ENCODE measurements at regions not wholly inside any gene's neighbourhood (a gene's known extent, or its start where the extent isn't known, plus 50 kb on each side); places are given as distances from the start of the nearest gene placed in this dataset.
"Not testable (repeated sequence)": the region's sequence is repeated elsewhere in the genome, so short reads cannot be mapped to it uniquely, and the experiment has no call there.

- ATAC-seq; intact Hi-C loops (cut with DNase I, micrococcal nuclease); DNase-seq: not testable (repeated sequence)
Observed at GRCh38 chr4:3939954-3940591, 173.9 kb downstream of the ADRA2C start.

DNA sequence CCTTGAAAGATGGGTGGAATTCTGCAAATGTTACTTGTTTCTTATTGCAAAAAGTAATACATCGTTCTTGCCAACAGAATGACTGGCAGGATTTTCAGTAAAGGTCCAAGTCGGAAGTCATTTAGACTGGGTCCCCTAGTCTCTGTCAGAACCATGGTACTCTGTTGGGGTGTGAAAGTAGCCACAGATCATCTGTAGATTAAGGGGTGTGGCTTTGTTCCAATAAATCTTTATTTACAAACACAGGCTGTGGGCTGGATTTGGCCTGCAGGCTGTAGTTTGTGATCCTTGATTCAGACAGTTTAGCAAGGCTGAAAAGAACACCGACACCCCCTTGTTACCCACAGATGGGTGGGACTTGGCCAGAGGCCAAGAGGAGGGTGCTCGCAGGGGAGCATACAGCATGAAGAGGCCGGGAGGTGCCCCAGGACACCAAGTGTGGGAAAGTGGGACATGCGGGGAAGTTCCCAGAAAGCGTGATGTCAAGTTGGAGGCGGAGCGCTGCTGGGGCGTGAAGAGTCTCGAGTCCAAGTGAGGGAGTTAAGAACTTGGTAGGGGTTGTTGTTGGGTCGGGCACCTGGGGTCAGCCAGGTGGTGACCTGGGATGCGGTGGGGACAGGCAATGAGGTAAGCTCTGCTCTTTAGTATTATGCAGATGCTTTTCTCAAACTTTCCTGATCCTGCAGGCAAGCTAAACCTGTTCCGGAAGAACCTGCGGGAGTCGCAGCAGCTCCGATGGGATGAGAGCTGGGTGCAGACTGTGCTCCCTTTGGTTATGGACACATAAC is 175.7 kb downstream of the ADRA2C start:
- DNase-seq; ATAC-seq; intact Hi-C loops (cut with DNase I, micrococcal nuclease): not testable (repeated sequence)

GRCh38 chr4:3942569-3942971 is 176.4 kb downstream of the ADRA2C start:
- peak in 1 of 2 donors; percentile 48 for DNase-seq
- ATAC-seq; intact Hi-C loops (cut with DNase I, micrococcal nuclease): not testable (repeated sequence)

- DNase-seq; ATAC-seq; intact Hi-C loops (cut with DNase I, micrococcal nuclease): not testable (repeated sequence)
Observed at GRCh38 chr4:3943051-3943450, 176.9 kb downstream of the ADRA2C start.

DNA sequence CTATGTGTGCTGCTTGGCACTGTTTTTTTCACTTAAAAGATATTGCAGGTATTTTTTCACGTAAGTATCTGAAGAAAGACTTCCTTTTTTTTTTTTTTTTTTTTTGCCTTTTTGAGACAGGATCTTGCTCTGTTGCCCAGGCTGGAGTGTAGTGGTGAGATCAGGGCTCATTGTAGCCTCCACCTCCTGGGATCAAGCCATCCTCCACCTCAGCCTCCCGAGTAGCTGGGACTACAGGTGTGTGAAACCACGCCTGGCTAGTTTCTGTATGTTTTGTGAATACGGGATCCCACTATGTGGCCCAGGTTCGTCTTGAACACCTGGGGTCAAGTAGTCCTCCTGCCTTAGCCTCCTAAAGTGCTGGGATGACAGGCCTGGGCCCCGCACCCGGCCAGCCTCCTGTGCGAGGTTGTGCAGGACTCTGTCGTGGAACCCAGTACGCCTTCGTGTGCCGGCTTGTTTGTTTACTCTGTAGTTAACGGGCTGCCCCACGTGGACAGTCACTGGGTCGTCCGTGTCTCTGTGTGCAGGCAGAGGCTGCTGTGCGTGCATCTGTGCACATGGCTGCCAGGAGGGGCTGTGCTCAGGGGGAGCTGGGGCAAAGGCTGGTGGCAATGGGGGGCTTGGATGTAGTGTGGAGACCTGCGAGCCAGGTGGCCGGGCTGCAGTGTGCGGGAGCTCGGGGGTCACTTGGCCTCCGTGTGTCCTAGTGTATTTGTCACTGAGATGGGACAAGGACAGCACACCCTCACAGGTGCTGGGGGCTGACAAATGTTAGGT is 179.5 kb downstream of the ADRA2C start:
- no peak for ATAC-seq
- intact Hi-C loops (cut with DNase I, micrococcal nuclease) = no loop called here
- no peak for DNase-seq

GRCh38 chr4:3946553-3946952 is 180.4 kb downstream of the ADRA2C start:
- intact Hi-C loops (cut with DNase I, micrococcal nuclease); DNase-seq; ATAC-seq: not testable (repeated sequence)

DNA sequence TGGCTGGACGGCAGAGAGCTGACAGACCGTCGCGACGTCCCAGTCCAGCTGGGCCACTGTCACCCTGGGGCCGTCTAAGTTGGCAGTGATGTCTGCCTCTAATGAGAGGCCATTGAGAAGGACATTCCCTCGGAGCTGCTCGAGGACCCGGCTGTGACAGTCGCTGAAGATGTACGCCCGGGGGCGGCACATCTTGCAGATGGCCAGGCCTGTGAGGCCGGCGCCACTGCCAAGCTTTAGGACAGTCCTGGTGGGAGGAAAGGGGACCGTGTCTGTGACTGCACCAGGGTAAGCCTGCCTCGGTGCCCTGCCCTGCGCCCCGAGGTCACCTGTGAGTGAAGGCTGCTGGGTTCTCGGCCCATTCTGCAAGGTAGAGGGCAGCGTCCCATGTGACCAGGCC is 181.6 kb downstream of the ADRA2C start:
- DNase-seq; ATAC-seq; intact Hi-C loops (cut with DNase I, micrococcal nuclease): not testable (repeated sequence)

DNA sequence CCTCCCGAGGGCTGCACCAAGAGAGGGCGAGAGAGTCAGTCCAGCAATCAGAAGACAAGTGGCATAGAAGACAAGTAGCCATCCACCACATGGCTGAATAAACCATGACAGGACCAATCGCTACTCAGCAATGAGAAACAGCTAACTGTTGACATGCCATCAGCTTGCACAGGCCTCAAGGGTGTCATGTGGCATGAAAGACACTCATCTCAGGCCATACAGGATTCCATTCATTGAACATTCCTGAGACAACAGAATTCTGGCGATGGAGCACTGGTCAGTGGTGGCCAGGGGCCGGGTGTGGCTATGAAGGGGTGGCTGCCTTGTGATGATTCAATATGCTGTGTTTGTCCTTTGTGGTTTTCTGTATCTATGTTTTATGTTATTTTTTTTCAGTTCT is 182.0 kb downstream of the ADRA2C start:
- intact Hi-C loops (cut with DNase I, micrococcal nuclease); DNase-seq; ATAC-seq: not testable (repeated sequence)

- ATAC-seq; intact Hi-C loops (cut with DNase I, micrococcal nuclease): not testable (repeated sequence)
- DNase-seq = peak in 1 of 2 donors; percentile 47
Observed at GRCh38 chr4:3949916-3950315, 183.7 kb downstream of the ADRA2C start.

DNA sequence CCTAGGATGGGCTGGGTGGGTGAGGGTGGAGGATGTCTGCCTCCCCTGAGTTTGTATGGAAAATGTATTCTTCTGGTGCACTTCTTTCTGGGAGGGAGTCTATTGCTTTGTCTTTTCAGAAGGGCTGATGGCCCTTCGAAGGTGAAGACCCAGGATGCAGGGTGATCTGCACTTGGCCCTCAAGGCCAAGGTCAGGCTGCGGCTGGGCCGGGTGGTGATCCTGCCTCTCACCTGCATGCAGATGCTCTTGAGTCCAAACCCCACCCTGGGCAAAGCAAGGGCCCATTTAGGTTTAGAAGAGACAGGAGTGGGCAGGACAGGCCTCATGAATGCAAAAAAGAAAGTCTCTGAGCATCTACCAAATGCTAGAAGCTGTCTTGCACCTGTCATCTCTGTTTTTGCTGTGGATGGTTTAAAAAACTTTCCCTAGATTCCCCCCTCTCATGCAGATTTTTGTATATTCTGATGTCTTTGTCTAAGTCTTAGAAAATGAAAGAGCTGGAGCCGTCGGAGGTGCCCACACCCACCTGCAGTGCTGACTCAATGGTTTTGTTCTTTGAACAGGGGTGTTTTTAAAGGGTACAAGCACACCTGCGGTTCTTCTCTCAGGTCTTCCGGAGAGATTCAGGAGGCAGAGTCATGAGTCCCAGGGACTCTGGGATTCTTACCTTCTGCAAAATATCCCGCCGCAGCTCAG is 186.4 kb downstream of the ADRA2C start:
- ATAC-seq; intact Hi-C loops (cut with DNase I, micrococcal nuclease); DNase-seq: not testable (repeated sequence)

- ATAC-seq; intact Hi-C loops (cut with DNase I, micrococcal nuclease); DNase-seq: not testable (repeated sequence)
Observed at GRCh38 chr4:3953140-3953489, 186.9 kb downstream of the ADRA2C start.

GRCh38 chr4:3954540-3955320 is 188.5 kb downstream of the ADRA2C start:
- intact Hi-C loops (cut with DNase I, micrococcal nuclease); ATAC-seq: not testable (repeated sequence)
- DNase-seq = peak; percentile 58 to 81

- intact Hi-C loops (cut with DNase I, micrococcal nuclease) = not testable (repeated sequence)
- ATAC-seq = peak; percentile 100
- DNase-seq = peak; percentile 100
Observed at GRCh38 chr4:3955321-3956164, 189.4 kb downstream of the ADRA2C start.

DNA sequence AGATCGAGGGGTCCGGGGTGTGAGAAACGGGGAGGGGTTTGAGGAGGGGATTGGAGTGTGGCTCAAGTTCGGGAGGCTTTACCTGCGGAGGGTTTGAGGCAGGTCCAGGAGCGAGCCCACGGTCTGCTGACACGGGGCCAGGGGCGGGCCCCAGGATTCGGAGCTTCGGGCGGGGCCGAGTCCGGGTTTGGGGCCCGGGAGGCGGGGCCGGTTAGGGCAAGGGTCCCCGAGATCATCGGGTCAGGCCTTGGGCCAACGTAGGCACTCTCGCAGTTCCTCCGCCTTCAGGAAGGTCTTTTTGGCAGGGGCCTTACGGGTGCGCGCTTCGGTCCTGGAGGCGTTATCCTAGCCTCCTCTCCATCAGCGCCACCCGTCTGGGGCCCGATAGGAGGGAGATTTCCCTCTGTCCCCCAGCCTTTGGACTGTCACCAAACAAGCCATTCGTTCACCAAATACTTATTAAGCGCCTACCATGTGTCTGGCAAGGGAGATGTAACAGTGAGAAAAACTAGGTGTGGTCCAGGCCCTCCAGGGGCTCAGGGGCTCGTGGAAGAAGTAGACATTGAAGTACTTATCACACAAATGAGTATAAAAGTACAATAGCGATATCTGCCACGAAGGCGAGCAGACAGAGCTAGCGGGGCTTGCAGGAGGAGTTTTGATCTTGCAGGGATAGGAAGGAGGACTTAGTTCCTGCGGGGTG is 190.1 kb downstream of the ADRA2C start:
- ATAC-seq; intact Hi-C loops (cut with DNase I, micrococcal nuclease): not testable (repeated sequence)
- peak in 1 of 2 donors; percentile 16 for DNase-seq

GRCh38 chr4:3961091-3961672 is 195.0 kb downstream of the ADRA2C start:
- ATAC-seq; intact Hi-C loops (cut with DNase I, micrococcal nuclease); DNase-seq: not testable (repeated sequence)

Data from left colon (tissue), 2 donors.